HG03439 (cell line): ENCODE measurements at regions not wholly inside any gene's neighbourhood (a gene's known extent, or its start where the extent isn't known, plus 50 kb on each side); places are given as distances from the start of the nearest gene placed in this dataset.
"Not testable (repeated sequence)": the region's sequence is repeated elsewhere in the genome, so short reads cannot be mapped to it uniquely, and the experiment has no call there.

ENCODE experiments used
- ATAC-seq: cut with Tn5 transposase; IDR thresholded peaks from one replicate; pipeline ENCODE4 v1.9.1; 2021; ENCODE audit warnings: mild to moderate bottlenecking, moderate library complexity; ENCODE audit not compliant: unreplicated experiment

DNA sequence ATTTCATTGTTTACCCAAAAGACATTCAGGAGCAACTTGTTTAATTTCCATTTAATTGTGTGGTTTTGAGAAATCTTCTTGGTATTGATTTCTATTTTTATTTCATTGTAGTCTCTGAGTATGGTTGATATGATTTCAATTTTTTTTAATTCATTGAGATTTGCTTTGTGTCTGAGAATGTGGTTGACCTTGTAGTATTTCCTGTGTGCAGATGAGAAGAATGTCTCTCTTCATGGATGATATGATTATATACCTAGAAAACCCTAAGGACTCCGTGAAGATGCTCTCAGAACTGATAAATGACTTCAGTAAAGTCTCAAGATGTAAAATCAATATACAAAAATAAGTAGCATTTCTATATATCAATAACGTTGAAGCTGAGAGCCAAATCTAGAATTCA is 202.4 kb upstream of the CDH9 start:
- no peak for ATAC-seq

DNA sequence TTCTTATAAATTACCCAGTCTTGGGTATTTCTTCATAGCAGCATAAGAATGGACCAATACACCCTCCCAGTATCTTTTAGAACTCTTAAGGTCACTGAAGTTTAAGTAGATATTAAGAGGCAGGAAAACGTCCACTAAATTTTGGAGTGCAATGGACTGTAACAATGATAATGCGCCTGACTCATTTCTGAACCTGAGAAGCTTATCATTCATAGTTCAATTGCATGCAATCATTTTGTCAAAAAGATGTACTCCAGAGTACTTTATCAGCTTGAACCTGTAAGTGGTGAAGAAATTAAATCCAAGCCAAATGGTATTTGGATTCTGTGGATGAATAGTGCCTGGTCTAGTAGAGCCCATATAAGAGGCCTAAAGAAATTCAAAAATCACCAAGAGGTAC is 196.5 kb upstream of the CDH9 start:
- no peak for ATAC-seq

DNA sequence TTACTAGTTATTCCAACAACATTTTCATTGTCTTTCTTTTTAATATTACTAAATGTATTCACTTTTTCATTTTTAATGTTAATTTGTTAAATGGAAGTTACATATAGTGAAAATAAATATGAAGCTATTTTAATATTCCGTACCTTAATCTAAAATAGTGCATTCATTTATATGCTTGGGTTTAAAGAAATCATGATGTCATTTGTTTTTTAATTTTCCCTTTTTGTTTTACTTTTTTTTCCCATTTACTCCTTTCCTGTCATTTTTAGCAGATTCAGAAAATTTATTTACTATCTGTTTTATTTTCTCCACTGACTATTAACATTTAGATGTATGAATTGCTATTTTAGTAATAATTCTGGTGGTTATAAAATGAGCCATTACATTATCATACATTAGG is 183.0 kb upstream of the CDH9 start:
- ATAC-seq = no peak

GRCh38 chr5:27220752-27221151 is 182.4 kb upstream of the CDH9 start:
- no peak for ATAC-seq

DNA sequence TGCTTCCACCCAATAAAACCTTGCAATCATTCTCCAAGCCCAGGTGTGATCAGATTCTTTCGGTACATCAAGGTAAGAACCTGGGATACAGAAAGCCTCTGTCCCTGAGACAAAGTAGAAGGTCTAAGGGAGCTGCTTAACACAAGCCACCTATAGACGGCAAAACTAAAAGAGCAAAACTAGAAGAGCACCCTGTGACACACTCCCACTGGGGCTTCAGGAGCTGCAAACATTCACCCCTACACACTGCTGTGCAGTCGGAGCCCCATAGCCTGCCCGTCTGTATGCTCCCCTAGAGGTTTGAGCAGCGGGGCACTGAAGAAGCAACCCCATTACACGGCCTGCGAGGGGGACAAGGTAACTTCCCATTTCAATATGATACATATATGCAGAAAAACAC is 179.6 kb upstream of the CDH9 start:
- no peak for ATAC-seq

DNA sequence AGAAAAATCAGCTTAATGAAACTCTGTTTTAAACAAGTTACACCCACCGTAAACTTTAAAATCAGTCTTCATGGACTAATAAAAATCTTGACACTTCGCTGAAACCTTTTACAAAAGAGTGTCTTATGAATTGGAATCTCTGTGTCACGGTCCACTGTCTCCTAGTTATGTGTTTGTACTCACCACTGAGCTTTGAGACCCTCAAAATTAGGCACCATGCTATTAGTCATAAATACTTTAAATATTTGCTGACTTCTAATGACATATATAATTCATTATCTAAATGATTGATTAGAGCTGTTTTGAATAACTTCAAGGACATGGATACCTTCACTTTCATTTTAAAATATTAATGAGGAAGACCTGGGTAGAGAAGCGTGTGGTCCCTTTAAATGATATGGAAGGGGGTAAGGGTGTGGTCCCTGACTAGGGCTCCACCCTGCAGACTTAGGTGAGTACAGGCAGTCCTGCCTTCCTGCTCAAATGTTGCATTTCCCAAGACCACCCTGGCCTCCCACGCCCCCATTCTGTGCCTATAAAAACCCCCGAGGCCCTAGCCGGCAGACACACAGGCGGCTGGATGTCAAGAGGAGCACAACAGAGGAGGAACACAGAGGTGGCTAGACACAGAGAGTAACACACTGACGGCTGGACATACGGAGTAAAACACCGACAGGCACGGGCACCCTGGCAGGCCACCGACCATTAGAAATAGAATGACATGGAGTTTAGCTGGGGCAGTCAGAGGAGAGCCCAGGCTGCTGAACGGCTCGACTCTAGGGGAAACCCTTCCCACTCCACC is 179.0 kb upstream of the CDH9 start:
- ATAC-seq = no peak

- no peak for ATAC-seq
Observed at GRCh38 chr5:27216367-27216950, 178.1 kb upstream of the CDH9 start.

DNA sequence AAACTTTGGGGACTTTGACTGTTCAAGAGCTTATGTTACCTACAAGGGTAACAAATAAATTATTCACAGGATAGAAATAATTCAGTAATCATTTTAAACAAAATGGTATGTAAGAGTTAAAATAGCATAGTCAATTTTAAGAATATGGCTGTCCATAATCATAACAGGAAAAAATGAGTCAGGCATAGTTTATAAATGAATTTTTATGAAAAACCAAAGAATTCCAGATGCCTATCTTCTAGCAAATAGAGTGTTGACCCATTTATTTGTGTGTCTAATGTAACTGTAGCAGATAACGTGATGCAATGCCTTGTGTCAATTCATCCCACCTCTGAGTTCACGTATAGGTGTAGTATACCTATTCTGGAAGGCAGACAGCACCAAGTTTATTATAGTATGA is 169.7 kb upstream of the CDH9 start:
- no peak for ATAC-seq

- ATAC-seq = no peak
Observed at GRCh38 chr5:27191786-27192510, 153.6 kb upstream of the CDH9 start.

- no peak for ATAC-seq
Observed at GRCh38 chr5:27172693-27173092, 134.3 kb upstream of the CDH9 start.

- no peak for ATAC-seq
Observed at GRCh38 chr5:27171761-27172261, 133.4 kb upstream of the CDH9 start.

GRCh38 chr5:27158775-27159174 is 120.4 kb upstream of the CDH9 start:
- no peak for ATAC-seq

DNA sequence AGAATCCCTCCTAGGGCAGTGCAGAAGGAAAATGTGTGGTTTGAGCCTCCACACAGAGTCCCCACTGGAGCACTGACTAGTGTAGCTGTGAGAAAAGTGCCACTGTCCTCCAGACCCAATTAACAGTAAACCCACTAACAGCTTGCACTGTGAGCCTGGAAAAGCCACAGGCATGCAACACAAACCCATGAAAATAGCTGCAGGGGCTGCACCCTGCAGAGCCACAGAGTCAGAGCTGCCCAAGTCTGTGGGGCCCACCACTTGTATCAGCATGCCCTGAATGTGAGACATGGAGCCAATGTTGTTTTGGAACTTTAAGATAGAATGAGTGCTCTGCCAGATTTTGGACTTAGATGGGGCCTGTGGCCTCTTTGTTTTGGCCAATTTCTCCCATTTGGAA is 119.8 kb upstream of the CDH9 start:
- ATAC-seq = no peak

GRCh38 chr5:27144456-27144855 is 106.1 kb upstream of the CDH9 start:
- ATAC-seq = no peak

DNA sequence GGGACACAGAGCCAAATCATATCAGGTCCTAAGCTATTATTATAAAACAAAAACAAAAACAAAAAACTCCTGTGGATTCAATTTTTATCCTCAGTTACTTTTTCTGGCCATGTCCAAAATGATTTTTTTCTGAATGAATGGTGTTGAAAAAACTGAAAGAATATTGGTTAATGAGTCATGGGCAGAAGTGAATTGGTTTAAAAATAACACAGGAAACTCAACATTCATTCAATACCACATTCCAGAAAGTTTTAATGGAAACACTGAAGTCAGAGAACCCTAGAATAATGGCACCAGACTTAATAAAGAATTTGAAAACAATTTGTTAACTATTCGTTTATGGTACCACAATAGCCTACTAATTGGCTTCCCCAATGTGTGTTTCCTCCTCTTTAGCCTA is 102.4 kb upstream of the CDH9 start:
- ATAC-seq = no peak

- no peak for ATAC-seq
Observed at GRCh38 chr5:27130587-27130986, 92.2 kb upstream of the CDH9 start.

GRCh38 chr5:27129926-27130325 is 91.5 kb upstream of the CDH9 start:
- no peak for ATAC-seq

DNA sequence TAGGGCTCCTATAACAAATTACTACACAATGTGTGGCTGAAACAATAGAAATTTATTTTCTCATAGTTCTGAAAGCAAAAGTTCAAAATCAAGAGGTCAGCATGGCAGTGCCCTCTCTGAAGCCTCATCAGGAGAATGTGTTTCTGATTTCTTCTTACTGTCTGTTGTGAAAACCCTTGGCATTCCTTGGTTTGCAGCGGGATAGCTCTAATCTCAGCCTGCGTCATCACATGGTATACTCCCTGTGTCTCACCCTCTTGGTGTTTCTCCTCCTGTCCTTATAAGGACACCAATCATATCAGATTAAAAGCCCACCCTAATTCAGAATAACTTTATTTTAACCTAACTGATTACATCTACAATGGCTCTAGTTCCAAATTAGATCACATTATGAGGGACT is 87.5 kb upstream of the CDH9 start:
- ATAC-seq = no peak

DNA sequence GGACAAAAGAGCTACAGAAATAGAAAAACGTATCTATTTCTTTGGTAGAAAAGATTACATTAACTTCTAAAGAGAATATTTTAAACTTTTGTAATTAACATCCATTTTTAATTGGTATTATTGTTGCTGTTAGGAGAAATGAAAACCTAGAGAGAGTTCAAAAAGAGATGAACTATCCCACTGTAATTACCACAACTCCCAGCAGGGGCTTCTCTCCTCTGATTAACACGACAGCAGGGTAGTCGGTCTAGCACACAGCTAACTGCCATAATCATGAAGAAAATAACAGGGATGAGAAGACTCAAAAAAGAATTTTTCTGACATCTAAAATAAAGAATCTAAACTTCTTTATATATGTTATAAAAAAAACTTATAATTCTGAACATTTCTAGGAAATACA is 86.2 kb upstream of the CDH9 start:
- no peak for ATAC-seq

- ATAC-seq = not testable (repeated sequence)
Observed at GRCh38 chr5:27119736-27120321, 81.4 kb upstream of the CDH9 start.

GRCh38 chr5:27103486-27103885 is 65.1 kb upstream of the CDH9 start:
- no peak for ATAC-seq

DNA sequence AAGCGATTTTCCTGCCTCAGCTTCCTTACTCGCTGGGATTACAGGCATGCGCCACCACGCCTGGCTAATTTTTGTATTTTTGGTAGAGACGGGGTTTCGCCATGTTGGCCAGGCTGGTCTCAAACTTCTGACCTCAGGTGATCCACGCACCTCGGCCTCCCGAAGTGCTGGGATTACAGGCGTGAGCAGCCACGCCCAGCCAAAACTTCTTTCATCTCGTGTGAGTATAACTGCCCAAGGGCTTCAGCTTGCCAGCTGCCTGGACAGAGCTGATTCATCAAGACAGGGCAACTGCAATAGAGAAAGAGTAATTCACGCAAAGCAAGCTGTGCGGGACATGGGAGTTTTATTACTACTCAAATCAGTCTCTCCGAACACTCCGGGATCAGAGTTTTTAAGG is 57.4 kb upstream of the CDH9 start:
- not testable (repeated sequence) for ATAC-seq
